Kidney (tissue), 13 donors: ENCODE measurements at regions not wholly inside any gene's neighbourhood (a gene's known extent, or its start where the extent isn't known, plus 50 kb on each side); places are given as distances from the start of the nearest gene placed in this dataset.
A peak's percentile ranks its signal among the peaks of the same experiment; 100 is the strongest.

Experiments used
- DNase-seq, 5 donors: peaks; one replicate each; pipeline ENCODE4 v3.0.0-alpha.2; 2013 to 2020
- FAIRE-seq: peaks from 2 replicates; lab custom pipeline; 2012; peaks lifted over from hg19 to GRCh38; lab: Jason Lieb, UNC
- H3K27ac ChIP-seq, 2 donors: one replicate each; pipeline ENCODE4 v1.7.0; 2013; ENCODE audit warnings: low read depth in 2 of 2, low read length in 2 of 2, inconsistent platforms in 1 of 2
- H3K27me3 ChIP-seq: one replicate; pipeline ENCODE4 v1.7.1; 2013; ENCODE audit warnings: low read length, inconsistent platforms; ENCODE audit not compliant: control insufficient read depth, insufficient read depth
- H3K36me3 ChIP-seq, 3 donors: one replicate each; pipeline versions ENCODE4 v1.7.0 to v1.7.1; 2013; ENCODE audit warnings: low read length in 3 of 3, control low read depth in 1 of 3, inconsistent platforms in 1 of 3; ENCODE audit not compliant: insufficient read depth in 3 of 3, control insufficient read depth in 2 of 3
- H3K4me1 ChIP-seq, 3 donors: one replicate each; pipeline versions ENCODE4 v1.7.0 to v1.7.1; 2013; ENCODE audit warnings: low read length in 3 of 3, inconsistent platforms in 1 of 3, low read depth in 1 of 3; ENCODE audit not compliant: control insufficient read depth in 2 of 3, insufficient read depth in 2 of 3
- H3K4me3 ChIP-seq, 3 donors: one replicate each; pipeline versions ENCODE4 v1.7.0 to v1.8.1; 2013; ENCODE audit warnings: low read length in 3 of 3, control low read depth in 1 of 3, inconsistent platforms in 1 of 3
- H3K9ac ChIP-seq, 3 donors: one replicate each; pipeline versions ENCODE4 v1.7.0 to v1.7.1; 2013; ENCODE audit warnings: low read length in 3 of 3, control low read depth in 1 of 3, inconsistent platforms in 1 of 3
- H3K9me3 ChIP-seq, 3 donors: one replicate each; pipeline versions ENCODE4 v1.7.0 to v1.7.1; 2013; ENCODE audit warnings: low read length in 3 of 3, control low read depth in 1 of 3, inconsistent platforms in 1 of 3; ENCODE audit not compliant: control insufficient read depth in 2 of 3, insufficient read depth in 1 of 3
- intact Hi-C: fragments of 100-400 bp; cut with DNase I; formaldehyde crosslinking; loops from one replicate; pipeline ENCODE4 v1.11.1; 2022
- TF ChIP-seq, protein P1 (sequence below): IDR thresholded peaks from 3 replicates; pipeline ENCODE4 v1.5.1; 2012; ENCODE audit warnings: mild to moderate bottlenecking, moderate library complexity, borderline replicate concordance; ENCODE audit not compliant: insufficient read depth; ENCODE audit errors: extremely low read depth
- donor health status: control.
- donor health status: control.
- donor health status: control.
- donor health status: control.
- donor health status: control.
- donor health status: DM: yes; HTN: yes; CAD: no.
- donor health status: Normal renal cell carcinoma (clear cell type).

DNA sequence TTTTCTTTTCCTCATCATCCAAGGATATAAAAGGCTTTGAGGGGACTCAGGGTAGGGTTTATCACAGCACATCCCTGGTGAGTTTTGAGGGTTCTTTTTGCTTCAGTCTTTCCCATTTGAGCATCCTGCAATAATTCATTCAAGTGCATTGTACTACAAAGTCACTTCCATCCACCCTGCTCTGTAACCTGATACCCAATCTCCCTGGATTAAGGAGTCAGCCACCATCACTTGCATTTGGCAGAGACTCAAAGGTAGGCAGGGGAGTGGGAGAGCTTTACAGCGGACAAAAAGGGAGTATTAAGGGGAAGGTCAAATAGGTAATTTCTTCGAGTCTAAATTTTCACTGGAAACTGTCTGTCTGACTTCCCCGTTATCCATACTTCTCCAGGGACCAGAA lies 216.1 kb upstream of the TMTC4 start:
- H3K36me3 ChIP-seq, result no peaks in the 10 kb centered on the region
- TF ChIP-seq, protein P1, sequence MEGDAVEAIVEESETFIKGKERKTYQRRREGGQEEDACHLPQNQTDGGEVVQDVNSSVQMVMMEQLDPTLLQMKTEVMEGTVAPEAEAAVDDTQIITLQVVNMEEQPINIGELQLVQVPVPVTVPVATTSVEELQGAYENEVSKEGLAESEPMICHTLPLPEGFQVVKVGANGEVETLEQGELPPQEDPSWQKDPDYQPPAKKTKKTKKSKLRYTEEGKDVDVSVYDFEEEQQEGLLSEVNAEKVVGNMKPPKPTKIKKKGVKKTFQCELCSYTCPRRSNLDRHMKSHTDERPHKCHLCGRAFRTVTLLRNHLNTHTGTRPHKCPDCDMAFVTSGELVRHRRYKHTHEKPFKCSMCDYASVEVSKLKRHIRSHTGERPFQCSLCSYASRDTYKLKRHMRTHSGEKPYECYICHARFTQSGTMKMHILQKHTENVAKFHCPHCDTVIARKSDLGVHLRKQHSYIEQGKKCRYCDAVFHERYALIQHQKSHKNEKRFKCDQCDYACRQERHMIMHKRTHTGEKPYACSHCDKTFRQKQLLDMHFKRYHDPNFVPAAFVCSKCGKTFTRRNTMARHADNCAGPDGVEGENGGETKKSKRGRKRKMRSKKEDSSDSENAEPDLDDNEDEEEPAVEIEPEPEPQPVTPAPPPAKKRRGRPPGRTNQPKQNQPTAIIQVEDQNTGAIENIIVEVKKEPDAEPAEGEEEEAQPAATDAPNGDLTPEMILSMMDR, result no peak
- no peaks in the 10 kb centered on the region for H3K27me3 ChIP-seq
- H3K4me1 ChIP-seq, result no peaks in the 10 kb centered on the region
- no peak overlapping the region for H3K27ac ChIP-seq
- H3K9ac ChIP-seq, result no peak overlapping the region
- intact Hi-C loops, result no loop called here
- FAIRE-seq, result no peak
- peak in 2 of 5 donors; percentile 27 to 35 for DNase-seq
- no peak overlapping the region for H3K4me3 ChIP-seq
- H3K9me3 ChIP-seq, result no peaks in the 10 kb centered on the region

DNA sequence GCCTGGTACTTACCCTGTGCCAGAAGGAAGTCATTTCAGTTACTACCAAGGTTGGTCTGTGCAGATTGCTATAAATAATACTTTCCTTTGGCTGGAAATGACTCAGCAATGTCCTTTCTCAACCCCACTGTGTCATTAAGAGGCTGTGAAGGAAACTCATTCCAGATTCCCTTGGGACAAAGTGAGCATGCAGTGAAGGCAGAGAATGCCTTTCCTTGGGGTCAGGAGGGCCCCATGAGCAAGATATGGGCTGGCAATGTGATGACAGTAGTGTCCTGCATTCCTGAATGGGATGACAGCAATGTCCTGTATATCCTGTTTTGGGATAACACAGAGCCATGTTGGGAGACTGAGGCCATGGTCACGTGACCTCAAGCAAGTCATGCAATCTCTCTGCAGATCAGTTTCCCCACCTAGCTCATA lies 213.1 kb upstream of the TMTC4 start:
- Histone ChIP-seq H3K9ac (no peak overlapping the region), H3K4me3 (no peak overlapping the region), H3K27me3 (no peaks in the 10 kb centered on the region), H3K4me1 (no peaks in the 10 kb centered on the region), H3K9me3 (no peaks in the 10 kb centered on the region), H3K36me3 (no peaks in the 10 kb centered on the region), H3K27ac (no peak overlapping the region)
- intact Hi-C loops, result no loop called here
- FAIRE-seq (no peak), DNase-seq (peak in 1 of 5 donors; percentile 2)
- TF ChIP-seq, protein P1, result no peak

DNA sequence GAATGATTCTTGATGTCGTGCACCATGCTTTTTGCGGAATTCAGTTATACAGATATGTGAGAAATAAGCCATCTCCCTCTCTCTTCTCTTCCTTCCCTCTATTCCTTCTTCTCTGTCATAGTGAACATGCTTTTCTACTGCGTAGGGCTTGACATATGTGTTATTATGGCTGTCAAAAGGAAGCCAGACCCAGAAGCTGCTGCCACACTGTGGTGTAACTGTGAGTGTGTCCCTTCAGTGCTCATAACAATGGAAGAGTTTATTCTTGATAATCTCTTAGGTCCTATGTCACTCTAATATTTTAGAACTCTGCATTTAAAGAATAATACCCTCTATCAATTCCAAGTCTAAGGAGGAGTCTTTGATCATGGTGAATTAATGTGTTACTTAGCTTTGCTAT lies 208.9 kb upstream of the TMTC4 start:
- Histone ChIP-seq H3K9me3 (no peaks in the 10 kb centered on the region), H3K27me3 (no peaks in the 10 kb centered on the region), H3K4me3 (no peak overlapping the region), H3K4me1 (no peaks in the 10 kb centered on the region), H3K36me3 (no peaks in the 10 kb centered on the region), H3K9ac (no peak overlapping the region), H3K27ac (no peak overlapping the region)
- no peak for FAIRE-seq
- intact Hi-C loops, result no loop called here
- peak in 1 of 5 donors; percentile 2 for DNase-seq
- TF ChIP-seq, protein P1, result no peak

DNA sequence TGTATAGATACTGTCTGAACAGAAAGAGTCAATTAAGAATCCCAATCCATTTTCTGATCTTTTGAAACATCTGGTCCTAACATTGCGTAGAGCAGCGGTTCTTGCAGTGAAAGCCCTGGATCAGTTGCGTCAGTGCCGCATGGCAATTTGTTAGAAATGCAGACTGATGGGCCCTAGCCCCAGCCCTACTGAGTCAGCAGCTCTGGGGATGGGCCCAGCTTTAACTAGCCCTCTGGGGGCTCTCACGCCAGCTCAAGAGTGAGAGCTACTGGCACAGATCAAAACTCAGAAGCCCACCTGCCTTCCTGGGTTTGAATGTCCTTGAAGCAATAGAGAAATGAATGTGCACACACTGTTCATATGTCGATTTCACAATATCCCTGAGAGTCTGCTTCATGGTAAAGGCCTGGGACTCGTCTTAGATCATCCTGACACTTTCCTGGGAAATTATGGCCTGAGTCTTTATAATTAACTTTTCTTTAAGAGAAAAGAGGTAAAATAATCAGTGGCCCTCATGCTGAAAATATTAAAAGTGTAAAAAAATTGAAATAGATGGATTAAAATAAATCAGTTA lies 206.8 kb upstream of the TMTC4 start:
- FAIRE-seq, result no peak

More for the DNA sequence above, 206.8 kb upstream of the TMTC4 start:
- no peaks in the 10 kb centered on the region for H3K27me3 ChIP-seq
- H3K9me3 ChIP-seq, result peaks cover 0 to 4% (median 0%) of the 10 kb centered on the region in 3 donors
- no peaks in the 10 kb centered on the region for H3K36me3 ChIP-seq
- H3K4me3 ChIP-seq, result no peak overlapping the region
- no peak for DNase-seq
- intact Hi-C loops, result no loop called here
- no peaks in the 10 kb centered on the region for H3K4me1 ChIP-seq
- no peak overlapping the region for H3K9ac ChIP-seq
- TF ChIP-seq, protein P1, result no peak
- no peak overlapping the region for H3K27ac ChIP-seq
